Thyroid gland (tissue), 4 donors: ENCODE measurements at regions not wholly inside any gene's neighbourhood (a gene's known extent, or its start where the extent isn't known, plus 50 kb on each side); places are given as distances from the start of the nearest gene placed in this dataset.
"Not testable (repeated sequence)": the region's sequence is repeated elsewhere in the genome, so short reads cannot be mapped to it uniquely, and the experiment has no call there.

Source experiments
- POLR2A ChIP-seq, 2 donors: fragments of 450-650 bp; IDR thresholded peaks; one replicate each; pipeline ENCODE4 v1.6.1; 2017; ENCODE audit warnings: antibody characterized with exemption in 2 of 2, mild to moderate bottlenecking in 2 of 2, moderate library complexity in 1 of 2
- TF ChIP-seq, protein P1 (sequence below), 6 experiments: fragments of 200-600 bp in 3 of 6; fragments of 450-650 bp in 3 of 6; sonication (generic) in 3 of 6; IDR thresholded peaks; one replicate each; pipeline ENCODE4 v1.5.1; 2016 to 2019; ENCODE audit warnings: antibody characterized with exemption in 6 of 6, mild to moderate bottlenecking in 2 of 6, inconsistent platforms in 1 of 6, moderate library complexity in 1 of 6

GRCh38 chr16:32039919-32040318 lies 166.3 kb downstream of the ZNF267 start:
- TF ChIP-seq, protein P1, sequence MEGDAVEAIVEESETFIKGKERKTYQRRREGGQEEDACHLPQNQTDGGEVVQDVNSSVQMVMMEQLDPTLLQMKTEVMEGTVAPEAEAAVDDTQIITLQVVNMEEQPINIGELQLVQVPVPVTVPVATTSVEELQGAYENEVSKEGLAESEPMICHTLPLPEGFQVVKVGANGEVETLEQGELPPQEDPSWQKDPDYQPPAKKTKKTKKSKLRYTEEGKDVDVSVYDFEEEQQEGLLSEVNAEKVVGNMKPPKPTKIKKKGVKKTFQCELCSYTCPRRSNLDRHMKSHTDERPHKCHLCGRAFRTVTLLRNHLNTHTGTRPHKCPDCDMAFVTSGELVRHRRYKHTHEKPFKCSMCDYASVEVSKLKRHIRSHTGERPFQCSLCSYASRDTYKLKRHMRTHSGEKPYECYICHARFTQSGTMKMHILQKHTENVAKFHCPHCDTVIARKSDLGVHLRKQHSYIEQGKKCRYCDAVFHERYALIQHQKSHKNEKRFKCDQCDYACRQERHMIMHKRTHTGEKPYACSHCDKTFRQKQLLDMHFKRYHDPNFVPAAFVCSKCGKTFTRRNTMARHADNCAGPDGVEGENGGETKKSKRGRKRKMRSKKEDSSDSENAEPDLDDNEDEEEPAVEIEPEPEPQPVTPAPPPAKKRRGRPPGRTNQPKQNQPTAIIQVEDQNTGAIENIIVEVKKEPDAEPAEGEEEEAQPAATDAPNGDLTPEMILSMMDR (IDR thresholded peaks at IDR 0.05) = not testable (repeated sequence)
- TF ChIP-seq POLR2A (IDR thresholded peaks at IDR 0.05) = not testable (repeated sequence)
